GM18870 (cell line): ENCODE measurements at regions not wholly inside any gene's neighbourhood (a gene's known extent, or its start where the extent isn't known, plus 50 kb on each side); places are given as distances from the start of the nearest gene placed in this dataset.

Experiments used
- ATAC-seq: cut with Tn5 transposase; IDR thresholded peaks from one replicate; pipeline ENCODE4 v1.9.1; 2021; ENCODE audit warnings: moderate library complexity; ENCODE audit not compliant: unreplicated experiment

DNA sequence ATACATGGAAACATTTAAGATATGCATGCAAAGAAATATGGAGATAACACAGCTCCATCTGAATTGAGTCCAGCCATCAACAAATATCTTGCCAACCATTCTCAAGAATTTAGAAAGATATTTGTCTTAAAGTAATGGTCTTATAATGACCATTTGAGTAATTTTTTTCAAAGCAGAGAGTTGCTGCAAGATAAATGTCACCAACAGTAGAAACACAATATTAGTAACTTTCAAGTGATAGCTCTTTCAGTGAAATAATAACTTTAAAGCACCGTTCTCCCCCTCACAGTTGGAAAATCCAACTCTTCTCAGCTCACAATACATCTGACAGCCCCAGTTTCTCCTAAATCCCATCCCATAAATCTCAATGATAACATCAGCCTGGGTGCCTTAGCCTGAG is 481.0 kb upstream of the ADAMTS5 start:
- ATAC-seq: no peak

DNA sequence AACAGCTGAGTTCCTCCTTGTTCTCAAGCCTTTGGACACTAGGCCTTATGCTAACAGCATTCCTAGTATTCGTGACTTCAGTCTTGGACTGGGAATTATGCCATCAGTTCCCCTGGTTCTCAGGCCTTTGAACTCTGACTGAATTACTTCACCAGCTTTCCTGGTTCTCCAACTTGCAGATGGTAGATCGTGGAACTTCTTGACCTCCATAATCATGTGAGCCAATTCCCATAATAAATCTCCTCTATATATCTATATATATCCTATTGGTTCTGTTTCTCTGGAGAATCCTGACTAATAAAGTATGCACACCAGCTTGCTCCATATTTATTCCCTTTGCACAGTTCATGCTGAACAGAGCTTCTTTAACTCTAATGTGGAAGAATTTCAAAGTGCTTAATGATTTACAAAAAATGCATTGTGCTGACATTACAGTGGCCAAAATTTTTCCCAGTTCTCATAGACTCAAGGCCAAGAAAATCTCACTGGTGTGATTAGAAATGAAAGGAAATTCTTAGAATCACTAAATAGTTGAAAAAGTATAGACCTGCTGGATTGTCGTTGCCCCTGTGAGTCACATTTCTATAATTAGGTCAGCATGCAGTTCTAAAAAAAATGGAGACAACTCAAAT is 462.9 kb upstream of the ADAMTS5 start:
- no peak for ATAC-seq

DNA sequence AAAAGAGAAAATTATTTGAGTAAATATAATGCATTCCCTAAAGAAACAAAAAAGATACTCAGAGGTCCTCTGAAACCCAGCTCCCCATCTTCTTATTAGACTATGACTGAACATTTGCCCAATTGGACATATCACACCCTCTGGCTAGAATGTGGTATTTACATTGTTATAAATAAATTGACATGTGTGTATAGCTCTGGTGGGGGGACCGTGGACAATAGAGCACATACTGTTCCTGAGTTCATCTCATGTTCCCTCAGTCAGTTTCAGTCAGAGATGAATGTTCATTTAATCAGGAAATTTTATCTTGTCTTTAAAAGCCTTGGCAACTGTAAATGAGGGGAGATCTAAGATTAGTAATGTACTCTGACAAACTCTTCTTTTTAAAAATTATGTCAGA is 459.3 kb upstream of the ADAMTS5 start:
- ATAC-seq: no peak

DNA sequence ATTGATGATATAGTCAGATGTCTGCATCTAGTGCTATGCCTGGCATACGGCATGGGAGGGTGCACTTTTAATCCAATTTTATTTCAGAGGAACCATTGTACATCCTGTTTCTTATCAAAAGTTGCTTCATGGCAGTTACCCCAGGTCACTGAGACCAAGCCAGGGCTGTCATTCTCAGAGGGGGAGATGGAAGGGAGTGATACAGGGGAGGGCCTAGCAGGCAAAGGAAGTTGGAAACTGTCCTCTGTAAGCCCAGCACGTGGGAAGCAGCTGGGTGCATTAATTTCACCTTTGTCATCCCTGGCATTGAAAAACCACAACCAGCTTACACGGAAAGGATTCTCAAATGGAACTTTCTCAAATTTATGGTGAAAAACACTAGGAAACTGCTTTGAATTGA is 458.7 kb upstream of the ADAMTS5 start:
- ATAC-seq: no peak

DNA sequence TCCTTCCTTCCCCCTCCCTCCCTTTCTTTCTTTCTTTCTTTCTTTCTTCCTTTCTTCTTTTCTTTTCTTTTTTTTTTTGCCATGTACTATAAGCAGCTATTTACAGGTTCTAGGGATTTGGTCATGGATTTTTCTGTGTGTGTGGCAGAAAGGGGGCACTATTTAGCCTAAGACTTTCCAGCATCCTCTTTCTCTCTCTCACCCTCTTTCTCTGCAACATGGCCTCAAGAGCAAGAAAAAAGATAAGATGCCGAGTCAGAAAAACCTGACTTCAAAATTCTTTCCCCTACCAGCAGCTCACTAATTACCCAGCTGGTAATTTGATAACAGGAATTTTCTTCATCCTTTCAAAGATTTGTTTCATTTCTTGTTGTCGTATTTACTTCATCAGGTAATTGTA is 458.3 kb upstream of the ADAMTS5 start:
- no peak for ATAC-seq

DNA sequence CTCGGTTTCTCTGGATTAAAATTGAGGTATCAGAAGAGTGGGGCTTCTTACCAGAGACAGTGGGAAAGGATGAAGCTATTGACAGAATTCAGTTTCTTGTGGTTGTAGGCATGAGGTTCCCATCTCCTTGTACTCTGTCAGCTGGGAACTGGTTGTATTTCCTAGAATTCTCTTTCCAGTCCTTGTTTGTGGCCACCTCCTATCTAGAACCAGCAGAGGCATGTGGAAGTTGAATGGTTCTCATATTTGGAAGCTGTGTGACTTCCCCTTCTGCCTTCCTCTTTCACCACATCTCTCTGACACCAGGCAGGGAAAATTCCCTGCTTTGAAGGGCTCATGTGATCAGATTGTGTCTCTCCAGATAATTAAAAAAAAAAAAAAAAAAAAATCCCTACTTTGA is 457.7 kb upstream of the ADAMTS5 start:
- ATAC-seq: no peak

DNA sequence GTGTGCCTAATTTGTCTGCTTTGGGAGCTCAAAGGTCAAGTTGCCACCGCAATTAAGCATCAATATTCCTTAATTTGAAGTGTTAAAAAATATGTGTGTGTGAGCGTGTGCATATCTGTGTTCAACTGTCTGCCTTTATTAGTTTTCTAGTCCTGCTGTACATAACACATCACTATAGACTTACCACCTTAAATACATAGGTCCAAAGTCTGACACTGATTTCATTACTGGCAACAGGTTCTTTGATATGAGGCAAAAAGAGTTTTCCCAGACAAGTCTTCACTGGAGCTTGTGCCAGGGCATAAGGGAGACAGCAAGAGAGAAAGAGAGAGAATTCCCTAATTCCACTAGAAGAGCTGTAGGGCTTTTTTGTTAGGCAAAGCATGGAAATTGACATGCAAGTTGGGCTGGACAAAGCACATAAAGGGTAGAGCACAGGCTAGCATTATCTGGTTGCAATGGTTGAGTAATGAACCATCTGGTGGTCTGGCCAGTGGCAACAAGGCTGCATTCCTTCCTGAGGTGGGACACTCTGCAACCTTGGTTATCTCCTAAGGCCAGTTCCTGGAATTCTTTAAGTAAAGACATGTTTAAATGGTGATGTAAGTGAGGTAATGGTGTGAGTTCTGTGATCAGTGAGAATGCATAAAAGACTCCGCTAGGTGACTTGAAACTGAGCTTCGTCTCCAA is 457.2 kb upstream of the ADAMTS5 start:
- ATAC-seq: no peak

DNA sequence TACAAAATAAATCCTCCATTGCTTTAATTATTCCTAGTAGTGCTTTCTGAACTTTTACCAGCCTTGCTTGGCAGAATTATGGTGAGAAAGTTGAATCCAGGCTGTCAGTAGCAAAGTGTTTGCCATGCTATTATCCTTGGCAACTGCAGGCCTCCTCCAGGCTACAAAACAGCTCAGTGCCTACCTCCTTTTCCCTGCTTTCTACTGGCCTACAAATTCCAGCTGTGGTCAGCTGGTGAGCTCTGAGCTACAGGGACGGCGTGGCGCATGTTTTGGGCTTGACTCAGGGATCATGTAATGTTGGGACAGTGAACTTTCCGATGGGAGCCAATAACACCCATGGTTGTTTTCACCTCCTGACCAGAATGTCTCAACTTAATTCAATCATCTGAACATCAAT is 456.1 kb upstream of the ADAMTS5 start:
- no peak for ATAC-seq

DNA sequence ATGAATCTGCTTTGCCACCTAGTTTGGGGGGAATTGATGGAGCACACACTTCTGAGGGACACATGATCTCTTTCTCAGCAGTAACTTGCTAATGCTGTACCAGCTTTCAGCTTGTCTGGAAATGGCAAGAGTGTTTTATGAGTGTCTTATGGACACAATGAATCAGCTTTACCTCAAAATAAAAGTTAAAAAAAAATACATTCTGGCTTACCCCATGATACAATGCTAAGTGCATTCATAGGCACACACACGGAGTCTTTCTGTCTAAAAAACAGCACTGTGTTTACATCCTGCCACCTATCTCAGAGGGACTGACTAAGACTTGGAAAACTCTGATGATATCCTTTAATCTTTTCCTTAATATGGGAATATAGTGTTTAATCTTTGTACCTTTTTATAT is 455.5 kb upstream of the ADAMTS5 start:
- no peak for ATAC-seq

DNA sequence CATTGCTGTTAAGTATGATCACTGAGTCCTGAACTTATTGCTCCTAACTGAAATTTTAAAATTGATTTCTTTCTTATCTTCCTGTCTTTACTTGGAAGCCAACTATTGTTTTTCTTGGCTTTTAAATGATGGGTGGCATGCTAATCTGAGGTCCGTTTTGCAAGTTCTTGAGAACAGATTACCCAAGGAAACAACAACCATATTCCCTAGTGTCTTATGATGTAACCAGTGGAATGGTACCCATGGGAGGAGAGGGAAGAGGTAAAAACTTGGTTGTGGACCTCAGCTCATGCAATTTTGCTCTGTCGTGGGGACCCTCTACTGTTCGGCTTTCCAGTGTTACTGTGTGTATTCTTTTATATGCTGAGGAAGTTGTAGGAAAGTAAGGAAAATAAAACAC is 454.8 kb upstream of the ADAMTS5 start:
- no peak for ATAC-seq

DNA sequence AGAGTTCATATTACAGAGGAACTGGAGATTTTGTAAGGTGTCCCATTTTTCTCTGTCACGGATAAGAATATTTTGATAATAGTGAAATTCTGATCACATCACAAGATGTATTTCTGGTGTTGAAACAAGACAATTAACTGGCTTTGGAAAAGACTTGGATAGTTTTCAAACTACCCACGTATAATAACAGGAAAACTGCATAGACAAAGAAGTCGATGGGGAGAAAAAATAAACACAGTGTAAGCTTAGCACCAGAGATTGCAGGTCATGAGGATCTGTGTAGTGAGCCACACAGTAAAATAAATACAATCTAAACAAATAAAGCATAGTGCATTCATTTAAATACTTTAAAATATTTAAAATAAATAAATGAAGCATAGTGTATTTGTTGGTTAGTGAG is 452.3 kb upstream of the ADAMTS5 start:
- no peak for ATAC-seq

DNA sequence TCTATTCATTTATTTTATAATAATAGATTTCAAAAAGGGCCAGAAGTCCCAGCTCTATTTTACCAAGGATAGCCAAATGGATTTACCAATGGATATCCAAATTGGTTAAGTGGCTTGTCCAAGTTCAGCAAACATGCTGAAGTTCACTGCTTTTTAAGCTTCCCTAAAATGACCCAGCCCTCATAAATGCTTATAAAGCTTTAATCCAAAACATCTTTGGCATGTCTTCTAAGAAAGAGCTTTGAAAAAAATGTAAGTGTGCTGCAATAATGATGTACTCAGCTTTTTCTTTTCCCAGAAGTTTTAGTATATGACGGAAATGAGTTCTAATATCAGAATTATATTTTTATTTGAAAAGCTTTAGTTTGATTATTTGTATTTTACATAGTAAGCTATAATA is 451.5 kb upstream of the ADAMTS5 start:
- no peak for ATAC-seq

DNA sequence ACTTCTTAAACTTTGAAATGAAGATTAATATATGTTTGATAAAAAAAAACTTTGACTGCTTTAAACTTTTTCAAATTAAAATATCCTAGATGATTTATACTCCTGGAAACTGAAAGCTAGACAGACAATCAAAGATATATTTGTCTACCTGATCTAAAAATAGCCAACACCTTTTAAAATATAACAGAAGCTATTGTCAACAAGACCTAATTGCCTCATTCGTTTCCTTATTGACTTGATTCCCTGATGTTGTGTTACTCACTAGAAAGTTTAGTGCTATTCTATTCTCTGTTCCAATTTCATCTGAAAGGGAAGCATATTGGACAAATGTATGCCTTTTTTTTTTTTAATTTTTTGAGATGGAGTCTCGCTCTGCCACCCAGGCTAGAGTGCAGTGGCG is 445.6 kb upstream of the ADAMTS5 start:
- no peak for ATAC-seq

DNA sequence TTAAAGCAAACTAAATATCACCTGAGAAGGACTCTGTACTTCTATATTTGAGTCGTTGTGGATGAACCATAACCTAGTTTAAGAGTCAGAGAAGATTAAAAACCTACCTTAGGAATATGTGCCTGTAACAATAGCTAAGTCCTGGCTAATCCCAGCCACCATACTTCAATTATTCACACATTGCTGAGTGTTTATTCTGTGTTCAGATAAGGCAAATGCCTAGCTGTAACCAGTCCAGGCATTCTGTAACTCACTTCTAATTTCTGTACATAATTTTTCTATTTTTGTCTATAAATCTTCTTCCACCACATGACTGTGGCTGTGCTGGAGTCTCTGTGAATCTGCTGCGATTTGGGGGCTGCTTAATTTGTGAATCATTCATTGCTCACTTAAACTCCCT is 441.9 kb upstream of the ADAMTS5 start:
- no peak for ATAC-seq

DNA sequence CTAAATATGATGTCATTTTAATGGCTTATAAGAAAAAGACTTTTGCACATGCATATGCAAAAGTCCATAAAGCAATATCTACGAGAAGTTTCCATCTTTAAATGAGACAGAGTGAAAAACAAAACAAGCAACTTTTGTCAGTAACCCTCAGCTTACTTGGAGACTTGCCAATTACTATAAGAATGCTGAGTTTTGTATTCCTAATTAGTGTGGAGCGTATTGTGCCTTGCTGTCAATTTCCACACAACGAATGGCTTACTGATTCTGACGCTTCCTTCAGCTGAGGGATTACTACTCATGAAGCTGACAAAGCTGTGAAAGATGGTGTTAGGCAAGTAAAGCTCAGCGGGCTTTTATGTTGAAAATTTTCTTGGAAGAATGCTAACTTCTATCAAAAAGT is 440.4 kb upstream of the ADAMTS5 start:
- ATAC-seq: no peak

DNA sequence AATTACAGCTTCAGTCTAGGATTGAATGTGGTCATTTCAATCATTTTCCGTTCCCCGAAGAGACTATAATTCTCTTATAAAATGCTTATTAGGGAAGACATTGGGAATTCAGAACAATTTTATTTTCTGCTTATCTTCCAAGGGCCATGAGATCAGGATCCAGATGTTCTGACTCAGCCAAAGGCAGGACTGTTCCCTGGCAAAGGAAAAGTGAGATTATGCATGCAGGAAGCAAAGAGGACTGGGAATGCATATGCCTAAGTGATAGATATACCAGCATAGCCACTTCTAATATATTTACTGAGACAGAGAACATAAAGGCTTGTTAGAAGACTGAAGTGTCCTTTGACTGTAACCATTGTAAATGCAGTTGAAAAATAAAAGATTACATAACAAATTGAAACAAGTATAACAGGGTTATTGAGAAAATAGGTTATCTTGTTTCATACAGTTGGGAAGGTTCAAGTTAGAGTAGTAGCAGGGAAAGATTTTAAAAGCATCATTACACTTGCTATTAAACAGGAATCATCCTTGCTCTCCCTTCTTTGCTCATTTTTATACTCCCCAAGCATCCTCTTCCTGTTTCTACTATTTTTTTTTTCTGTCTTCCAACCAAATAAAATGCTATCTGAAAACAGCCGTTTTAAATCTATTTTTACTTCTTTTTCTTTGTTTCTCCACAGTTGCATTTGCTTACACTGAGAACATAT is 439.6 kb upstream of the ADAMTS5 start:
- no peak for ATAC-seq

DNA sequence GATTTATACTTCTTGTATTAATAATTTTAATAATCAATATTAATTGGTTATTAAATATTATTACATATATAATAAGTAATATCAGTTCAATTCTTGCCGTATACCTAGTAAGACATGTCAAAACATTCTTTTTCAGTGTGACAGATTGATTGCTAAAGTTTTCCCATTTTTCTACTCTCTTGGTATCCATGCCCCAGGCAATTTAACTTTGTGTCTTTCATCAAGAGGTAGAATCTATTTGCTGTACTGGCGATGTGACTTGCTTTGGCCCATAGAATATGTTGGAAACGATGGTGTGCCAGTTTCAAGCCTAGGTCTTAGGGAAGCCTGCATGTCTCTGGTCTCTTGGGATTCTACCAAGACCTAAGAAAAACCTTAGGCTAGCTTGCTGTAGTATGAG is 436.1 kb upstream of the ADAMTS5 start:
- no peak for ATAC-seq

DNA sequence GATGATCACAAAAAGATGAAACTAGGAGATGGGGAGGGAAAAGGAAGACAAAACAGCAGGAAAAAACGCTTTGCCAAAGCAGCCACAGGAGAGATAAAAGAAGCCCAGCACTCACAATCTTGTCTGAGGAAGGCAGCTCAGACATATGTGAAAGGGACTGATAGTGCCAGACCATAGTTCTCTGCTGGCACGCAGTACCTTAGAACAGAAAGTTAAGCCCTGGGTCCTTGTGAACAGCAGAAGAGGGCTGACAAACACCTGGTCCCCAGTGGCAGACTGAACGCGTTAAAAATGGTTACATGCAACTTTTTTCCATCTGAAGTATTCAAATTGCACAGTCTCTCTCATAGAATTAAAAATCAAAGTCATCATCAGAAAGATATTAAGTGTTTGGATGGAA is 433.2 kb upstream of the ADAMTS5 start:
- no peak for ATAC-seq

DNA sequence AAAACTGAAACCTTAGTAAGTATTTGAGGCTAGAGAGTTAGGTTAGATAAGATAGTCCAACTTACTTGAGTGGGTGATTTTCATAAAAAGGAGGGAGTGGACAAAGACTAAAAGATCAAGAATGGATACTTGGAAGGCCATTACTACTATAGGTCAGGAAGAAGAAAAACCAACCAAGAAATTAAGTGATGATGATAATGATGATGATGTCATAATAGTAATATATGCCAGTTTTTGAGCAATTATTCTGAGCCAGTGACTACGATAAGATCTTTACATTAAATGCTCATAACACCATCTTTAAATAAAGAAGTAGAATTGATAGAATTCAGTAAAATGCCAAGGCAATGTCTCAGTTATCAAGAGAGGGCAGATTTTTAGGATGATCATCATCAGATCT is 430.7 kb upstream of the ADAMTS5 start:
- ATAC-seq: no peak

DNA sequence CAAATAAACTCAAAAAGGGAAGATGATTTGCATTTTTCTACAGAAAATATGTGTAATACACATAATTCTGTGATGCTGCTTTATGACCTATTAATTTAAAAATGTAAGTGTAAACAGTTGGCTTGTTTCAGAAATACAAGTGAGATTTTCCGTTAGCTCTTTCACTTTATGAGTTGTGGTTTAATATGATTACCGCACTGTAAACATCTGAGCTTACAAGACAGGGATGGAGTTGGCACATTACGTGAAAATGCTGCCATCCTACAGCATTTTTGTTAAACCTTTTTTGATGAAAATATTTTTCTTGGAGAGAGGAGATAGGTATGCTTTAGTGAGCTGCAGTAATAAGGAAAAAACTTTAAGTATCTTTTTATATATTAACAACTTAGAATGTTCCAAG is 426.8 kb upstream of the ADAMTS5 start:
- no peak for ATAC-seq

DNA sequence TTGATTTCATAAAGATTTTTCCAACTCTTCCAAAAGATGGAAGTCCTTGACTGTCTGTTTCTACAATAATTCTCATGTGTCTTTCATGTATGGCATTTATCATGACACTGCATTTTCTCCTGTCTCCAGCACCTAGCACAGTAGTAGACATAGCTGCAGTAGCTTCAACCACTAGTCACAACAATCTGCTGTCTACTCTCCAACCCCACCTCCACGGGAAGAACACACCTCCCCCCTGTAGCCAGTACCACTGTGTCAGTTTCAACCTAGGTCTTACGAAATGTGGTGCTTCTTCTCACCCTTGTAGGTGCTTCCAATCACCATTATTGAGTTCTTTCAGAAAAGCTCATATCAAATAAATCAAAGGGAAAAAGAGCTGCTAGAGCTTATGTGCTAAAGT is 425.1 kb upstream of the ADAMTS5 start:
- no peak for ATAC-seq

DNA sequence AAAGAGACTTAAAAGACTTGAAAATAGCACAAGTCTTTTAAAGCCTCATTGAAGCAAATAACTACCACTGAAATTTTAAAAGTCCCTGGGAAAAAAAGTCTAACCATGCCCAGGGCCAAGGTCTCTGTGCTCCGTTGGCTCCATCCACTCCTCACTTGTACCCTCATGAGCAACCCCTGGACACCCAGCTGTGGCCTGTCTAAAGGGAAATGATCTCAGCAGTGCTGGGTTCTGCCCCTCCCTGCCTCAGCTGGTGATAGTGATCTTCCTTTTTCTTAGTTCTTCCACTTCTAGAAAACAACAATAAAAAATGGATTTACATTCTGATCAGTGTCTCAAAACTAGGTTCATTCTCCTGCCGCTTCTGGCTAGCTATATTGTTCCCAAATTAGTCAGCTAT is 423.5 kb upstream of the ADAMTS5 start:
- ATAC-seq: no peak

DNA sequence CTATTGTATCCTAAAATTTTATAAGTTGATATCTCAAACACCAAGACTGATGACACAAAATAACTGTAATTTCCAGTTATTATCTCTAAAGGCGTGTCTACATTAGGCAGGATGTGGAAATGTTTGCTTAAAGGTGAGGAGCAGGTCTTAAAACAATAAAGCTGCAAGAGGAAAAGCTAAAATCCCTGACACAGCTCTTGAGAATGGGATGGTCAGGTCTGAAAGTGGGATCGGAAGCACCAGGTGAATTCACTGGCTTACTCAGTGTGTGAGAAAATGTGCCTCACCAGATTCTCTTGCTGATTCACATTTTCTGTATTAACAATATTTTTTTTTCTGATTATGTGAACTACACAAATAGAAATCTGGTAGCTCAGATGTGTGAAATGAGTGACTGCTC is 421.9 kb upstream of the ADAMTS5 start:
- ATAC-seq: no peak
